H1 (cell line): ENCODE measurements at regions not wholly inside any gene's neighbourhood (a gene's known extent, or its start where the extent isn't known, plus 50 kb on each side); places are given as distances from the start of the nearest gene placed in this dataset.

Experiments used
- CTCF ChIA-PET: fragments of 300-600 bp; sonication (Branson Sonifier 250); formaldehyde crosslinking; loops from one replicate; lab custom pipeline; 2021; ENCODE audit not compliant: partially characterized antibody; lab: Charles Lee
- POLR2A ChIA-PET: fragments of 300-600 bp; sonication (Branson Sonifier 250); formaldehyde crosslinking; loops from one replicate; lab custom pipeline; 2021; ENCODE audit warnings: inconsistent platforms; ENCODE audit not compliant: partially characterized antibody; lab: Charles Lee
- DNase-seq, 2 experiments: peaks; one replicate each; pipeline versions ENCODE4 v3.0.0 to v3.0.0-alpha.2; 2010 to 2022; ENCODE audit warnings: low spot score in 2 of 2, low read depth in 1 of 2, mixed read lengths in 1 of 2
- FAIRE-seq: peaks from 2 replicates; lab custom pipeline; 2011; peaks lifted over from hg19 to GRCh38; lab: Jason Lieb, UNC
- H2AFZ ChIP-seq: 2 replicates; pipeline ENCODE4 v1.8.1; 2012; ENCODE audit warnings: low read length, inconsistent platforms
- H2AK5ac ChIP-seq: 2 replicates; pipeline ENCODE4 v1.6.1; 2013; ENCODE audit warnings: low read depth, low read length
- H2BK120ac ChIP-seq: replicated peaks from 2 replicates; pipeline ENCODE3; 2013; ENCODE audit warnings: low read depth, low read length, inconsistent platforms
- H2BK12ac ChIP-seq: 2 replicates; pipeline ENCODE4 v1.6.1; 2013; ENCODE audit warnings: low read depth, low read length
- H2BK15ac ChIP-seq: 2 replicates; pipeline ENCODE4 v1.6.1; 2013; ENCODE audit warnings: low read length
- H2BK20ac ChIP-seq: 2 replicates; pipeline ENCODE4 v1.6.1; 2013; ENCODE audit warnings: low read length
- H2BK5ac ChIP-seq: 2 replicates; pipeline ENCODE4 v1.6.1; 2013; ENCODE audit warnings: low read depth, low read length
- H3K14ac ChIP-seq: 2 replicates; pipeline ENCODE4 v1.6.1; 2013; ENCODE audit warnings: inconsistent platforms; ENCODE audit not compliant: insufficient read length
- H3K18ac ChIP-seq: 2 replicates; pipeline ENCODE4 v1.6.1; 2013; ENCODE audit warnings: low read length; ENCODE audit errors: extremely low read depth
- H3K23ac ChIP-seq: 2 replicates; pipeline ENCODE4 v1.6.1; 2013; ENCODE audit warnings: inconsistent platforms; ENCODE audit not compliant: insufficient read length
- H3K23me2 ChIP-seq: 2 replicates; pipeline ENCODE4 v1.6.1; 2013; ENCODE audit warnings: low read depth, low read length
- H3K27ac ChIP-seq: 2 replicates; pipeline ENCODE4 v1.6.1; 2011; ENCODE audit warnings: low read depth, low read length, inconsistent platforms
- H3K27me3 ChIP-seq, 4 experiments: replicated peaks in 1 of 4; 1 replicate in 1 of 4; 2 replicates in 3 of 4; pipeline versions ENCODE4 v1.6.1 to v1.8.1; 2011 to 2013; ENCODE audit warnings: low read length in 3 of 4, mild to moderate bottlenecking in 3 of 4, inconsistent platforms in 2 of 4, mixed read lengths in 2 of 4, moderate library complexity in 1 of 4; ENCODE audit not compliant: control insufficient read depth in 3 of 4, insufficient read depth in 3 of 4; ENCODE audit errors: extremely low read depth in 1 of 4
- H3K36me3 ChIP-seq, 4 experiments: 2 replicates each; pipeline versions ENCODE4 v1.6.1 to v1.8.1; 2011 to 2013; ENCODE audit warnings: mild to moderate bottlenecking in 4 of 4, low read length in 3 of 4, moderate library complexity in 2 of 4, control low read depth in 1 of 4, inconsistent platforms in 1 of 4; ENCODE audit not compliant: insufficient read depth in 4 of 4, control insufficient read depth in 2 of 4
- H3K4ac ChIP-seq: replicated peaks from 2 replicates; pipeline ENCODE3; 2013; ENCODE audit warnings: low read length, low read depth, mixed read lengths, inconsistent platforms; ENCODE audit not compliant: insufficient read length
- H3K4me1 ChIP-seq, 4 experiments: replicated peaks in 1 of 4; 1 replicate in 1 of 4; 2 replicates in 3 of 4; pipeline versions ENCODE4 v1.6.1 to v1.8.1; 2011 to 2013; ENCODE audit warnings: low read length in 3 of 4, inconsistent platforms in 2 of 4, mixed read lengths in 1 of 4; ENCODE audit not compliant: insufficient read depth in 4 of 4, control insufficient read depth in 3 of 4
- H3K4me2 ChIP-seq, 2 experiments: 2 replicates each; pipeline versions ENCODE4 v1.6.1 to v1.8.1; 2011 to 2013; ENCODE audit warnings: low read depth in 2 of 2, low read length in 2 of 2, control low read depth in 1 of 2, inconsistent platforms in 1 of 2, mild to moderate bottlenecking in 1 of 2; ENCODE audit not compliant: insufficient read depth in 1 of 2
- H3K4me3 ChIP-seq, 4 experiments: fragments of 200-600, 300-600 bp in 1 of 4; sonication (generic), shearing (Covaris generic), sonication (Bioruptor Twin) in 1 of 4; 2 replicates each; pipeline versions ENCODE4 v1.5.1 to v1.8.1; 2011 to 2016; ENCODE audit warnings: low read length in 4 of 4, low read depth in 3 of 4, control low read depth in 2 of 4, inconsistent platforms in 2 of 4, mild to moderate bottlenecking in 2 of 4, mixed read lengths in 1 of 4, moderate library complexity in 1 of 4; ENCODE audit not compliant: insufficient read depth in 2 of 4; ENCODE audit errors: extremely low read depth in 1 of 4
- H3K56ac ChIP-seq: replicated peaks from 2 replicates; pipeline ENCODE3; 2013; ENCODE audit warnings: low read depth, mild to moderate bottlenecking, mixed read lengths, low read length, inconsistent platforms; ENCODE audit not compliant: insufficient read length
- H3K79me1 ChIP-seq: 2 replicates; pipeline ENCODE4 v1.6.1; 2013; ENCODE audit warnings: low read depth, low read length, control low read depth
- H3K79me2 ChIP-seq, 2 experiments: 2 replicates each; pipeline versions ENCODE4 v1.6.1 to v1.8.1; 2012 to 2013; ENCODE audit warnings: low read length in 2 of 2, mild to moderate bottlenecking in 2 of 2, inconsistent platforms in 1 of 2; ENCODE audit not compliant: insufficient read depth in 2 of 2, control insufficient read depth in 1 of 2
- H3K9ac ChIP-seq, 4 experiments: replicated peaks in 1 of 4; 1 replicate in 1 of 4; 2 replicates in 3 of 4; pipeline versions ENCODE4 v1.6.1 to v1.8.1; 2011 to 2013; ENCODE audit warnings: low read depth in 3 of 4, low read length in 3 of 4, control low read depth in 2 of 4, mild to moderate bottlenecking in 2 of 4, moderate library complexity in 2 of 4, inconsistent platforms in 1 of 4; ENCODE audit errors: extremely low read depth in 1 of 4
- H3K9me3 ChIP-seq, 2 experiments: 2 replicates each; pipeline versions ENCODE4 v1.6.1 to v1.8.1; 2012 to 2013; ENCODE audit warnings: mild to moderate bottlenecking in 2 of 2, moderate library complexity in 2 of 2, control low read depth in 1 of 2, inconsistent platforms in 1 of 2, low read depth in 1 of 2, low read length in 1 of 2, mixed read lengths in 1 of 2; ENCODE audit not compliant: insufficient read depth in 2 of 2
- H4K20me1 ChIP-seq, 2 experiments: replicated peaks in 1 of 2; 2 replicates each; pipeline versions ENCODE3 to v1.8.1; 2011 to 2013; ENCODE audit warnings: inconsistent platforms in 2 of 2, low read length in 2 of 2, mild to moderate bottlenecking in 1 of 2; ENCODE audit not compliant: insufficient read depth in 2 of 2, control insufficient read depth in 1 of 2
- H4K5ac ChIP-seq: 2 replicates; pipeline ENCODE4 v1.6.1; 2013; ENCODE audit warnings: low read length, low read depth, mixed read lengths, inconsistent platforms; ENCODE audit not compliant: insufficient read length
- H4K8ac ChIP-seq: 2 replicates; pipeline ENCODE4 v1.8.0; 2013; ENCODE audit warnings: mild to moderate bottlenecking, moderate library complexity, low read length, inconsistent platforms; ENCODE audit not compliant: insufficient read depth; ENCODE audit errors: extremely low read depth
- H4K91ac ChIP-seq: replicated peaks from 2 replicates; pipeline ENCODE3; 2013; ENCODE audit warnings: low read length, mixed read lengths, inconsistent platforms; ENCODE audit not compliant: insufficient read length
- ASH2L ChIP-seq: fragments of 200-600, 300-600 bp; sonication (generic); IDR thresholded peaks from one replicate; pipeline ENCODE4 v1.7.1; 2017; ENCODE audit warnings: low read length
- CTBP2 ChIP-seq: IDR thresholded peaks from 2 replicates; pipeline ENCODE4 v1.7.0; 2011; ENCODE audit warnings: borderline replicate concordance, mild to moderate bottlenecking, moderate library complexity, mixed read lengths, low read length; ENCODE audit not compliant: insufficient read depth, insufficient read length
- EP300 ChIP-seq, 2 experiments: IDR thresholded peaks; 1 replicate in 1 of 2; 2 replicates in 1 of 2; pipeline ENCODE4 v1.6.1; 2011 to 2012; ENCODE audit warnings: low read depth in 2 of 2, low read length in 2 of 2, mild to moderate bottlenecking in 2 of 2, borderline replicate concordance in 1 of 2, inconsistent platforms in 1 of 2, moderate library complexity in 1 of 2
- HDAC6 ChIP-seq: IDR thresholded peaks from one replicate; pipeline ENCODE4 v1.7.1; 2012; ENCODE audit warnings: low read depth, mild to moderate bottlenecking, inconsistent platforms, low read length, moderate library complexity
- KDM1A ChIP-seq: fragments of 200-600, 300-600 bp; sonication (generic); IDR thresholded peaks from 2 replicates; pipeline ENCODE4 v1.7.1; 2016; ENCODE audit warnings: mild to moderate bottlenecking, low read length, borderline replicate concordance
- KDM4A ChIP-seq: IDR thresholded peaks from one replicate; pipeline ENCODE4 v1.7.1; 2012; ENCODE audit warnings: low read depth, mild to moderate bottlenecking, moderate library complexity, low read length, inconsistent platforms; ENCODE audit not compliant: severe bottlenecking
- MAX ChIP-seq: IDR thresholded peaks from 2 replicates; pipeline ENCODE4 v1.6.1; 2012; ENCODE audit warnings: inconsistent platforms
- NRF1 ChIP-seq: IDR thresholded peaks from 2 replicates; pipeline ENCODE4 v1.6.1; 2011; ENCODE audit warnings: mild to moderate bottlenecking, low read depth, low read length, improper control_type of control experiment
- POLR2A ChIP-seq, 2 experiments: IDR thresholded peaks; 1 replicate in 1 of 2; 2 replicates in 1 of 2; pipeline ENCODE4 v1.6.1; 2011; ENCODE audit warnings: low read depth in 2 of 2, low read length in 2 of 2, mild to moderate bottlenecking in 2 of 2; ENCODE audit errors: control extremely low read depth in 1 of 2
- POLR2AphosphoS5 ChIP-seq: IDR thresholded peaks from 2 replicates; pipeline ENCODE4 v1.6.1; 2011; ENCODE audit warnings: low read depth, low read length
- RFX5 ChIP-seq: IDR thresholded peaks from 2 replicates; pipeline ENCODE4 v1.6.1; 2011; ENCODE audit warnings: low read depth, low read length, improper control_type of control experiment, borderline replicate concordance
- TEAD4 ChIP-seq: IDR thresholded peaks from 2 replicates; pipeline ENCODE4 v1.6.1; 2012; ENCODE audit warnings: low read depth, low read length, inconsistent platforms, mixed read lengths
- USF2 ChIP-seq: IDR thresholded peaks from 2 replicates; pipeline ENCODE4 v1.6.1; 2011; ENCODE audit warnings: low read length, improper control_type of control experiment
- ZNF274 ChIP-seq: IDR thresholded peaks from 2 replicates; pipeline ENCODE4 v1.7.0; 2012; ENCODE audit warnings: low read length, borderline replicate concordance; ENCODE audit errors: extremely low read depth
- WGBS, 2 experiments: shearing (Covaris generic) in 1 of 2; methylation state at CpG; one replicate each; pipeline versions ENCODE4 v1.1.6 to v1.1.7; 2013 to 2015; ENCODE audit warnings: low lambda C conversion rate in 2 of 2, mixed read lengths in 2 of 2, inconsistent platforms in 1 of 2, low coverage in 1 of 2, missing lambda C conversion rate in 1 of 2; ENCODE audit not compliant: insufficient replicate concordance in 2 of 2, insufficient coverage in 1 of 2, insufficient read length in 1 of 2; ENCODE audit errors: extremely low coverage in 1 of 2, missing lambda C conversion rate in 1 of 2; 5-methylcytosine and 5-hydroxymethylcytosine counted together

- Histone ChIP-seq H4K91ac (no peak overlapping the region), H3K4me1 (peaks cover 0 to 6% (median 1%) of the 10 kb centered on the region in 4 experiments; a peak in 3 of 7 replicates), H3K4ac (no peak overlapping the region), H3K23ac (no peak overlapping the region), H2AFZ (no peak overlapping the region), H3K4me3 (no peak overlapping the region), H4K20me1 (no peaks in the 10 kb centered on the region), H3K79me1 (no peaks in the 10 kb centered on the region), H2AK5ac (no peak overlapping the region), H3K79me2 (no peaks in the 10 kb centered on the region), H3K18ac (no peak overlapping the region; the same call in 1 of the 2 replicates), H3K27me3 (no peaks in the 10 kb centered on the region), H3K4me2 (no peak overlapping the region), H2BK5ac (no peak overlapping the region), H3K23me2 (peaks cover 3% of the 10 kb centered on the region; the same call in 1 of the 2 replicates), H3K27ac (no peak overlapping the region), H2BK120ac (no peak overlapping the region), H3K9me3 (no peaks in the 10 kb centered on the region), H4K5ac (no peak overlapping the region), H2BK15ac (no peak overlapping the region), H3K56ac (no peak overlapping the region), H2BK12ac (no peak overlapping the region), H3K9ac (no peak overlapping the region), H2BK20ac (no peak overlapping the region), H3K14ac (no peak overlapping the region), H4K8ac (no peak overlapping the region), H3K36me3 (no peaks in the 10 kb centered on the region)
- 73% methylated on average over 8 of the region's 9 CpGs; no CpG with 5 or more reads in 1 of the 2 experiments for WGBS, 2 experiments
- no peak for DNase-seq
- FAIRE-seq = no peak
- ChIA-PET CTCF (interaction anchor here (0.8 to 1.6 kb wide), 4 partner anchors 10 to 312 kb away, joined by 3 to 4 read pairs (median 4); no protein-coding TSS in a partner anchor), POLR2A (no interaction called here)
- no peak for TF ChIP-seq POLR2A (IDR thresholded peaks at IDR 0.05; ENCODE audit: control extremely low read depth in 1 of 2, low read depth in 2 of 2, low read length in 2 of 2)
- TF ChIP-seq POLR2AphosphoS5 = no peak
- TF ChIP-seq NRF1 = no peak
- no peak for TF ChIP-seq KDM4A
- TF ChIP-seq EP300 (IDR thresholded peaks at IDR 0.05; ENCODE audit: borderline replicate concordance in 1 of 2, low read depth in 2 of 2, low read length in 2 of 2) = no peak
- TF ChIP-seq RFX5 = no peak
- no peak for TF ChIP-seq USF2
- no peak for TF ChIP-seq KDM1A
- no peak for TF ChIP-seq CTBP2
- TF ChIP-seq ASH2L = no peak
- TF ChIP-seq HDAC6 = no peak
- TF ChIP-seq MAX = no peak
- TF ChIP-seq ZNF274 = no peak
- TF ChIP-seq TEAD4 = no peak
These were observed 115.1 kb upstream of the GJB5 start for GRCh38 chr1:34639701-34640100.
